HS-27A (cell line): ENCODE measurements at regions not wholly inside any gene's neighbourhood (a gene's known extent, or its start where the extent isn't known, plus 50 kb on each side); places are given as distances from the start of the nearest gene placed in this dataset.

Experiments
- DNase-seq: peaks from one replicate; pipeline ENCODE4 v3.0.0-alpha.2; 2012; ENCODE audit warnings: low read depth, missing footprints

- no peak for DNase-seq
Observed at GRCh38 chr2:216286616-216287231, 85.6 kb downstream of the MARCHF4 start.

- DNase-seq = no peak
Observed at GRCh38 chr2:216285701-216286100, 86.6 kb downstream of the MARCHF4 start.

- DNase-seq = no peak
Observed at GRCh38 chr2:216284708-216285107, 87.6 kb downstream of the MARCHF4 start.

- no peak for DNase-seq
Observed at GRCh38 chr2:216283038-216283900, 89.0 kb downstream of the MARCHF4 start.

GRCh38 chr2:216281876-216282275 lies 90.4 kb downstream of the MARCHF4 start:
- DNase-seq = no peak

- DNase-seq = no peak
Observed at GRCh38 chr2:216281316-216281715, 91.0 kb downstream of the MARCHF4 start.

GRCh38 chr2:216279459-216279858 lies 92.8 kb downstream of the MARCHF4 start:
- no peak for DNase-seq

- DNase-seq = no peak
Observed at GRCh38 chr2:216279031-216279430, 93.3 kb downstream of the MARCHF4 start.

- no peak for DNase-seq
Observed at GRCh38 chr2:216275890-216276289, 96.4 kb downstream of the MARCHF4 start.

- no peak for DNase-seq
Observed at GRCh38 chr2:216274194-216274840, 98.0 kb downstream of the MARCHF4 start.

- DNase-seq = no peak
Observed at GRCh38 chr2:216261042-216261537, 111.2 kb downstream of the MARCHF4 start.

GRCh38 chr2:216260629-216261028 lies 111.7 kb downstream of the MARCHF4 start:
- no peak for DNase-seq

- no peak for DNase-seq
Observed at GRCh38 chr2:216259081-216259480, 113.2 kb downstream of the MARCHF4 start.

GRCh38 chr2:216257089-216257488 lies 115.2 kb downstream of the MARCHF4 start:
- DNase-seq = no peak
